IMR-90 (cell line): ENCODE measurements at regions not wholly inside any gene's neighbourhood (a gene's known extent, or its start where the extent isn't known, plus 50 kb on each side); places are given as distances from the start of the nearest gene placed in this dataset.

Experiments
- ATAC-seq: fragments of 200-7000 bp; cut with Tn5 transposase; 2 replicates; pipeline ENCODE4 v1.9.1; 2020; ENCODE audit warnings: low read depth, mild to moderate bottlenecking, moderate library complexity
- BruUV-seq: library from RNA; stranded (reverse); fragments of 400-500 nt; replicated peaks from 2 replicates; lab custom pipeline; 2021; lab: Mats Ljungman, UMichigan
- CTCF ChIA-PET: fragments of 300-600 bp; formaldehyde crosslinking; extraction: SDS; loops from one replicate; lab custom pipeline; 2021; ENCODE audit warnings: antibody characterized with exemption; lab: Yijun Ruan, JAX
- POLR2A ChIA-PET: fragments of 300-600 bp; sonication (Branson Sonifier 250); formaldehyde crosslinking; loops from one replicate; lab custom pipeline; 2022; ENCODE audit warnings: antibody characterized with exemption; ENCODE audit not compliant: unreplicated experiment; lab: Charles Lee
- DNase-seq: peaks from one replicate; pipeline ENCODE4 v3.0.0; 2013
- H2AFZ ChIP-seq: replicated peaks from 2 replicates; pipeline ENCODE3; 2013; ENCODE audit warnings: low read length, mild to moderate bottlenecking; ENCODE audit not compliant: poor library complexity
- H2AK5ac ChIP-seq: 2 replicates; pipeline ENCODE4 v1.6.1; 2013; ENCODE audit warnings: low read depth, low read length, inconsistent platforms
- H2AK9ac ChIP-seq: replicated peaks from 2 replicates; pipeline ENCODE3; 2013; ENCODE audit warnings: mild to moderate bottlenecking, low read depth, low read length, moderate library complexity; ENCODE audit not compliant: poor library complexity
- H2BK120ac ChIP-seq: 2 replicates; pipeline ENCODE4 v1.6.1; 2013; ENCODE audit warnings: low read depth, low read length, inconsistent platforms
- H2BK15ac ChIP-seq: 3 replicates; pipeline ENCODE4 v1.6.1; 2013; ENCODE audit warnings: low read depth, low read length, inconsistent platforms
- H2BK20ac ChIP-seq: 2 replicates; pipeline ENCODE4 v1.6.1; 2013; ENCODE audit warnings: low read depth, mild to moderate bottlenecking, inconsistent platforms, low read length, moderate library complexity
- H2BK5ac ChIP-seq: 2 replicates; pipeline ENCODE4 v1.6.1; 2013; ENCODE audit warnings: mild to moderate bottlenecking, low read depth, low read length, inconsistent platforms; ENCODE audit not compliant: poor library complexity, severe bottlenecking
- H3K14ac ChIP-seq: replicated peaks from 2 replicates; pipeline ENCODE4 v1.6.1; 2013; ENCODE audit warnings: low read depth, low read length, inconsistent platforms
- H3K18ac ChIP-seq: 2 replicates; pipeline ENCODE4 v1.6.1; 2013; ENCODE audit warnings: low read depth, low read length, control low read depth
- H3K23ac ChIP-seq: 2 replicates; pipeline ENCODE4 v1.6.1; 2013; ENCODE audit warnings: low read depth, low read length, inconsistent platforms
- H3K27ac ChIP-seq: 2 replicates; pipeline ENCODE4 v1.5.1; 2013; ENCODE audit warnings: mild to moderate bottlenecking, control low read depth, low read length; ENCODE audit not compliant: insufficient read depth
- H3K27me3 ChIP-seq: 2 replicates; pipeline ENCODE4 v1.6.1; 2013; ENCODE audit warnings: low read length; ENCODE audit not compliant: control insufficient read depth, insufficient read depth
- H3K36me3 ChIP-seq: 2 replicates; pipeline ENCODE4 v1.6.1; 2013; ENCODE audit warnings: low read length, mixed read lengths; ENCODE audit not compliant: control insufficient read depth, insufficient read depth
- H3K4ac ChIP-seq: 2 replicates; pipeline ENCODE4 v1.6.1; 2013; ENCODE audit warnings: low read depth, low read length, inconsistent platforms
- H3K4me1 ChIP-seq: 2 replicates; pipeline ENCODE4 v1.6.1; 2013; ENCODE audit warnings: low read length, mixed read lengths; ENCODE audit not compliant: control insufficient read depth, insufficient read depth
- H3K4me2 ChIP-seq: 2 replicates; pipeline ENCODE4 v1.6.1; 2013; ENCODE audit warnings: low read depth, mild to moderate bottlenecking, control low read depth, low read length, moderate library complexity
- H3K4me3 ChIP-seq: 2 replicates; pipeline ENCODE4 v1.5.1; 2013; ENCODE audit warnings: low read depth, mild to moderate bottlenecking, control low read depth, low read length, moderate library complexity; ENCODE audit not compliant: insufficient read depth
- H3K56ac ChIP-seq: 2 replicates; pipeline ENCODE4 v1.6.1; 2013; ENCODE audit warnings: low read length, inconsistent platforms; ENCODE audit not compliant: insufficient read depth; ENCODE audit errors: extremely low read depth
- H3K79me1 ChIP-seq, 2 experiments: 2 replicates each; pipeline ENCODE4 v1.6.1; 2013; ENCODE audit warnings: low read length in 2 of 2, inconsistent platforms in 1 of 2, low read depth in 1 of 2
- H3K9ac ChIP-seq: 2 replicates; pipeline ENCODE4 v1.6.1; 2013; ENCODE audit warnings: low read depth, low read length, control low read depth
- H3K9me1 ChIP-seq: 2 replicates; pipeline ENCODE4 v1.6.1; 2013; ENCODE audit warnings: low read length, inconsistent platforms; ENCODE audit not compliant: insufficient read depth
- H3K9me3 ChIP-seq: 2 replicates; pipeline ENCODE4 v1.6.1; 2013; ENCODE audit warnings: low read length; ENCODE audit not compliant: control insufficient read depth, insufficient read depth
- H4K20me1 ChIP-seq: 2 replicates; pipeline ENCODE4 v1.6.1; 2013; ENCODE audit warnings: low read length, inconsistent platforms; ENCODE audit not compliant: insufficient read depth
- H4K5ac ChIP-seq: 2 replicates; pipeline ENCODE4 v1.6.1; 2013; ENCODE audit warnings: mild to moderate bottlenecking, low read depth, low read length, control low read depth
- H4K8ac ChIP-seq, 2 experiments: 2 replicates each; pipeline ENCODE4 v1.6.1; 2013; ENCODE audit warnings: low read depth in 2 of 2, low read length in 2 of 2, control low read depth in 1 of 2, inconsistent platforms in 1 of 2
- H4K91ac ChIP-seq: 2 replicates; pipeline ENCODE4 v1.6.1; 2013; ENCODE audit warnings: low read depth, low read length, inconsistent platforms; ENCODE audit not compliant: insufficient read depth
- BHLHE40 ChIP-seq: fragments of 150-350 bp; IDR thresholded peaks from 2 replicates; pipeline ENCODE4 v1.6.1; 2016; ENCODE audit warnings: mild to moderate bottlenecking, low read depth, low read length
- CEBPB ChIP-seq: IDR thresholded peaks from 2 replicates; pipeline ENCODE4 v1.6.1; 2012; ENCODE audit warnings: low read depth, low read length, improper control_type of control experiment
- MAZ ChIP-seq: IDR thresholded peaks from 2 replicates; pipeline ENCODE4 v1.6.1; 2012; ENCODE audit warnings: low read depth, mild to moderate bottlenecking, low read length, improper control_type of control experiment, moderate library complexity, borderline replicate concordance
- WGBS, 2 experiments: methylation state at CpG; one replicate each; pipeline versions ENCODE4 v1.1.5 to v1.1.7; 2013; ENCODE audit warnings: missing lambda C conversion rate in 2 of 2; ENCODE audit not compliant: insufficient read length in 1 of 2; ENCODE audit errors: extremely low coverage in 2 of 2; 5-methylcytosine and 5-hydroxymethylcytosine counted together
- dilution Hi-C: fragments of 300-500 bp; cut with HindIII; formaldehyde crosslinking; loops from one replicate; pipeline ENCODE4 v1.14.3; 2018; ENCODE audit warnings: low sequenced_read_pairs; ENCODE audit not compliant: unreplicated experiment
- in situ Hi-C: fragments of 300-500 bp; cut with MboI; formaldehyde crosslinking; loops from 3 replicates; pipeline ENCODE4 v1.14.3; 2019; ENCODE audit warnings: low sequenced_read_pairs, inconsistent platforms, mixed read lengths
- intact Hi-C: fragments of 100-400 bp; cut with micrococcal nuclease; formaldehyde crosslinking; loops from 2 replicates; pipeline ENCODE4 v1.10.0; 2022

GRCh38 chr16:86231996-86232350 is 278.4 kb upstream of the FOXF1 start:
- Histone ChIP-seq H3K9me3 (no peaks in the 10 kb centered on the region), H3K56ac (no peak overlapping the region), H3K27me3 (no peaks in the 10 kb centered on the region), H3K18ac (no peak overlapping the region), H3K36me3 (no peaks in the 10 kb centered on the region), H3K79me1 (0 out of 4 replicates have a peak, but pooled peaks cover 0 to 4% of the 10 kb centered on the region in 2 experiments), H2BK5ac (no peak overlapping the region), H3K9ac (no peak overlapping the region), H2AFZ (peak overlapping the region; percentile 36), H2BK15ac (no peak overlapping the region), H3K4me3 (no peak overlapping the region), H3K9me1 (peaks cover 18% of the 10 kb centered on the region; the same call in 1 of the 2 replicates), H2AK5ac (no peak overlapping the region), H3K27ac (no peak overlapping the region), H3K4me1 (peaks cover 3% of the 10 kb centered on the region; the same call in 1 of the 2 replicates), H4K20me1 (no peaks in the 10 kb centered on the region), H2BK20ac (no peak overlapping the region), H3K14ac (no peak overlapping the region), H2AK9ac (no peak overlapping the region), H3K23ac (no peak overlapping the region), H4K5ac (no peak overlapping the region), H2BK120ac (no peak overlapping the region), H4K91ac (no peak overlapping the region), H3K4ac (no peak overlapping the region), H3K4me2 (no peak overlapping the region), H4K8ac (no peak overlapping the region)
- no peak for TF ChIP-seq MAZ
- no peak for TF ChIP-seq BHLHE40
- no peak for TF ChIP-seq CEBPB
- dilution Hi-C loops = no loop called here
- ATAC-seq = no peak
- 96% methylated on average over 5 of the region's 9 CpGs; no CpG with 5 or more reads in 1 of the 2 experiments for WGBS, 2 experiments
- CTCF ChIA-PET = no interaction called here
- POLR2A ChIA-PET = no interaction called here
- in situ Hi-C loops = no loop called here
- DNase-seq = no peak
- intact Hi-C loops = no loop called here
- BruUV-seq = no TSS peak
